Adrenal gland (tissue), 9 donors: ENCODE measurements at regions not wholly inside any gene's neighbourhood (a gene's known extent, or its start where the extent isn't known, plus 50 kb on each side); places are given as distances from the start of the nearest gene placed in this dataset.
A peak's percentile ranks its signal among the peaks of the same experiment; 100 is the strongest.

Experiments used
- DNase-seq, 7 donors: peaks; one replicate each; pipeline ENCODE4 v3.0.0-alpha.2; 2019 to 2020
- H3K27ac ChIP-seq, 5 donors: fragments of 200-600 bp; sonication (generic) in 4 of 5; 1 replicate in 3 of 5; 2 replicates in 2 of 5; pipeline versions ENCODE4 v1.5.1 to v1.8.0; 2016 to 2020; ENCODE audit warnings: mild to moderate bottlenecking in 1 of 5
- H3K27me3 ChIP-seq: fragments of 200-600 bp; 2 replicates; pipeline ENCODE4 v1.8.0; 2021
- H3K36me3 ChIP-seq, 2 donors: fragments of 200-600 bp; replicated peaks in 1 of 2; 1 replicate in 1 of 2; 2 replicates in 1 of 2; pipeline versions ENCODE4 v1.5.1 to v1.8.0; 2018 to 2022
- H3K4me1 ChIP-seq, 2 donors: fragments of 200-600 bp; replicated peaks in 1 of 2; 1 replicate in 1 of 2; 2 replicates in 1 of 2; pipeline versions ENCODE4 v1.5.1 to v1.8.0; 2018 to 2021
- H3K4me3 ChIP-seq, 4 donors: fragments of 200-600 bp; sonication (generic) in 3 of 4; one replicate each; pipeline ENCODE4 v1.5.1; 2016 to 2018
- H3K9me3 ChIP-seq, 3 donors: fragments of 200-600 bp; sonication (generic) in 1 of 3; replicated peaks in 1 of 3; 1 replicate in 2 of 3; 2 replicates in 1 of 3; pipeline versions ENCODE4 v1.5.1 to v1.8.0; 2016 to 2021
- POLR2A ChIP-seq, 2 donors: fragments of 450-650 bp; IDR thresholded peaks; one replicate each; pipeline ENCODE4 v1.6.1; 2017; ENCODE audit warnings: antibody characterized with exemption in 2 of 2, mild to moderate bottlenecking in 2 of 2, moderate library complexity in 1 of 2
- WGBS, 4 donors: extraction: QIAGEN DNeasy Blood & Tissue Kit in 2 of 4; methylation state at CpG; one replicate each; pipeline versions ENCODE4 v1.1.5 to v1.1.7; 2013 to 2017; 5-methylcytosine and 5-hydroxymethylcytosine counted together
- intact Hi-C, 2 donors: fragments of 100-400 bp; cut with DNase I; formaldehyde crosslinking; loops; one replicate each; pipeline versions ENCODE4 v1.14.1 to v1.15.0; 2022 to 2023
- TF ChIP-seq, protein P1 (sequence below), 6 experiments: fragments of 450-650 bp in 4 of 6; fragments of 200-600 bp in 2 of 6; sonication (generic) in 1 of 6; IDR thresholded peaks; 1 replicate in 5 of 6; 2 replicates in 1 of 6; pipeline versions ENCODE4 v1.5.1 to v1.8.0; 2016 to 2021; ENCODE audit warnings: antibody characterized with exemption in 6 of 6, mild to moderate bottlenecking in 2 of 6, moderate library complexity in 1 of 6
- donor health status: healthy with polysubstance abuse.
- donor health status: Bipolar disorder and iron deficiency.
- donor health status: DM: yes; HTN: yes; CAD: no.
- donor health status: DM: no; HTN: no; CAD: no.
- donor health status: DM: no; HTN: no; CAD: no.

- H3K9me3 ChIP-seq, result no peaks in the 10 kb centered on the region
- DNase-seq, result no peak
- 82 to 91% (median 89%) methylated on average over 6 of the region's 6 CpGs for WGBS, 4 donors
- H3K36me3 ChIP-seq, result no peaks in the 10 kb centered on the region
- no peak overlapping the region for H3K4me3 ChIP-seq
- H3K27me3 ChIP-seq, result no peaks in the 10 kb centered on the region
- H3K27ac ChIP-seq, result no peak overlapping the region
- no peak for TF ChIP-seq POLR2A (IDR thresholded peaks at IDR 0.05)
- TF ChIP-seq, protein P1, sequence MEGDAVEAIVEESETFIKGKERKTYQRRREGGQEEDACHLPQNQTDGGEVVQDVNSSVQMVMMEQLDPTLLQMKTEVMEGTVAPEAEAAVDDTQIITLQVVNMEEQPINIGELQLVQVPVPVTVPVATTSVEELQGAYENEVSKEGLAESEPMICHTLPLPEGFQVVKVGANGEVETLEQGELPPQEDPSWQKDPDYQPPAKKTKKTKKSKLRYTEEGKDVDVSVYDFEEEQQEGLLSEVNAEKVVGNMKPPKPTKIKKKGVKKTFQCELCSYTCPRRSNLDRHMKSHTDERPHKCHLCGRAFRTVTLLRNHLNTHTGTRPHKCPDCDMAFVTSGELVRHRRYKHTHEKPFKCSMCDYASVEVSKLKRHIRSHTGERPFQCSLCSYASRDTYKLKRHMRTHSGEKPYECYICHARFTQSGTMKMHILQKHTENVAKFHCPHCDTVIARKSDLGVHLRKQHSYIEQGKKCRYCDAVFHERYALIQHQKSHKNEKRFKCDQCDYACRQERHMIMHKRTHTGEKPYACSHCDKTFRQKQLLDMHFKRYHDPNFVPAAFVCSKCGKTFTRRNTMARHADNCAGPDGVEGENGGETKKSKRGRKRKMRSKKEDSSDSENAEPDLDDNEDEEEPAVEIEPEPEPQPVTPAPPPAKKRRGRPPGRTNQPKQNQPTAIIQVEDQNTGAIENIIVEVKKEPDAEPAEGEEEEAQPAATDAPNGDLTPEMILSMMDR (IDR thresholded peaks at IDR 0.05), result no peak
- peaks cover 0 to 7% of the 10 kb centered on the region in 2 donors for H3K4me1 ChIP-seq
- intact Hi-C loops, result no loop called here
These were observed 234.4 kb downstream of the SIM1 start for GRCh38 chr6:100230115-100230952.

DNA sequence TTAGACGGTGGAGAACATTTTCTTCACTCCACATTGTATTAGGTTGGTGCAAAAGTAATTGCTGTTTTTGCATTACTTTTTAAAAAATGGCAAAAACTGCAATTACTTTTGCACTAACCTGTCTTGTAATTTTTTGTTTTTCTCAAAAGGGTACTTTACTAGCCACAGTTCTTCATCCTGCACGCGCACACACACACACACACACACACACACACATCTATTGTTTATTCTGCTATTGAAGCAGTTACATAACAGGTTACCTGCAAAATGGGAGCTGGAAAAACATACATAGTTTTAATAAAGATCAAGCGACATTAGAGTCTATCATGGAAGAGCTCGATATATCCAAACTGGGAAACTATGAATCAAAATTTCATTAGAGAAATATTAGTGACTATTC, 235.2 kb downstream of the SIM1 start:
- intact Hi-C loops, result no loop called here
- 78 to 88% (median 84%) methylated on average over 5 of the region's 5 CpGs for WGBS, 4 donors

GRCh38 chr6:100228834-100229441, 234.9 kb upstream of the MCHR2 start:
- intact Hi-C loops, result no loop called here
- Histone ChIP-seq H3K4me3 (peak overlapping the region in 2 of 4 donors; percentile 34 to 63), H3K36me3 (no peaks in the 10 kb centered on the region), H3K27me3 (no peaks in the 10 kb centered on the region), H3K27ac (no peak overlapping the region), H3K9me3 (no peaks in the 10 kb centered on the region), H3K4me1 (peaks cover 0 to 7% of the 10 kb centered on the region in 2 donors)
- TF ChIP-seq, protein P1 (IDR thresholded peaks at IDR 0.05), result no peak
- TF ChIP-seq POLR2A (IDR thresholded peaks at IDR 0.05), result no peak
- 0 to 2% (median 1%) methylated on average over 15 to 30 of the region's 30 CpGs for WGBS, 4 donors
- peak; percentile 40 to 60 (median 53) for DNase-seq

More for the DNA sequence above, 235.2 kb downstream of the SIM1 start:
- H3K27me3 ChIP-seq, result no peaks in the 10 kb centered on the region
- peaks cover 0 to 7% of the 10 kb centered on the region in 2 donors for H3K4me1 ChIP-seq
- H3K4me3 ChIP-seq, result peak overlapping the region in 1 of 4 donors; percentile 63
- no peak for DNase-seq
- no peaks in the 10 kb centered on the region for H3K9me3 ChIP-seq
- TF ChIP-seq POLR2A (IDR thresholded peaks at IDR 0.05), result no peak
- TF ChIP-seq, protein P1 (IDR thresholded peaks at IDR 0.05), result no peak
- H3K27ac ChIP-seq, result no peak overlapping the region
- no peaks in the 10 kb centered on the region for H3K36me3 ChIP-seq

DNA sequence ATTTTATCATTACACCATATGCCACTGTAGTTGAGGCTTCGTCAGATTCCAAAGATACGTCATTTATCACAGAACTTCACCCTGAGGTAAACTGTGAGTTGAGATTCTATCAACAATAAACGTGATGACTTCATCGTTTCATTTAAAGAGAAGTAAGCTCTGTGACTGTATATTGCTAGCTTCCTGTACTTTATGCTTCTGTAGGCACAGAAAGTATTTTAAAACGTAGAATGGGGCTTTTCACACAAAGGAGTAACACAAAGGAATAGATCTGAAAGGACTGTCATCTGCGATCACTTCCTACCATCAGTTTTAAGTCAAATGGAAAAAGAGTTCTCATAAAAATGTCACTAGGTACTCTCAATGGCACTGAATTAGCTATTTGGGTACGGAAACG, 234.4 kb upstream of the MCHR2 start:
- intact Hi-C loops, result no loop called here
- peak overlapping the region in 2 of 4 donors; percentile 34 to 63 for H3K4me3 ChIP-seq
- no peaks in the 10 kb centered on the region for H3K36me3 ChIP-seq
- 28 to 40% (median 37%) methylated on average over 8 of the region's 8 CpGs for WGBS, 4 donors
- TF ChIP-seq, protein P1 (IDR thresholded peaks at IDR 0.05), result no peak
- TF ChIP-seq POLR2A (IDR thresholded peaks at IDR 0.05), result no peak
- no peaks in the 10 kb centered on the region for H3K9me3 ChIP-seq
- H3K27ac ChIP-seq, result no peak overlapping the region
- H3K4me1 ChIP-seq, result peaks cover 0 to 7% of the 10 kb centered on the region in 2 donors
- DNase-seq, result no peak
- H3K27me3 ChIP-seq, result no peaks in the 10 kb centered on the region
